Ishikawa (cell line): ENCODE measurements at regions not wholly inside any gene's neighbourhood (a gene's known extent, or its start where the extent isn't known, plus 50 kb on each side); places are given as distances from the start of the nearest gene placed in this dataset.

Experiments used
- CEBPB ChIP-seq: IDR thresholded peaks from 2 replicates; pipeline ENCODE4 v1.6.1; 2012
- CREB1 ChIP-seq: IDR thresholded peaks from 2 replicates; pipeline ENCODE4 v1.6.1; 2012; ENCODE audit warnings: low read depth
- EGR1 ChIP-seq: IDR thresholded peaks from 2 replicates; pipeline ENCODE4 v1.6.1; 2012
- EP300 ChIP-seq: IDR thresholded peaks from 2 replicates; pipeline ENCODE4 v1.6.1; 2012; ENCODE audit warnings: borderline replicate concordance
- FOXM1 ChIP-seq: IDR thresholded peaks from 2 replicates; pipeline ENCODE4 v1.6.1; 2012; ENCODE audit warnings: low read depth, borderline replicate concordance
- NFIC ChIP-seq: IDR thresholded peaks from 2 replicates; pipeline ENCODE4 v1.6.1; 2012
- RAD21 ChIP-seq: IDR thresholded peaks from 2 replicates; pipeline ENCODE4 v1.6.1; 2012; ENCODE audit warnings: low read depth
- TAF1 ChIP-seq: IDR thresholded peaks from 2 replicates; pipeline ENCODE4 v1.6.1; 2012; ENCODE audit warnings: low read depth, mild to moderate bottlenecking
- TCF12 ChIP-seq: IDR thresholded peaks from 2 replicates; pipeline ENCODE4 v1.6.1; 2012; ENCODE audit warnings: low read depth
- TEAD4 ChIP-seq: IDR thresholded peaks from 2 replicates; pipeline ENCODE4 v1.6.1; 2012
- USF1 ChIP-seq: IDR thresholded peaks from 2 replicates; pipeline ENCODE4 v1.6.1; 2012
- YY1 ChIP-seq: IDR thresholded peaks from 2 replicates; pipeline ENCODE4 v1.6.1; 2012; ENCODE audit warnings: low read depth
- ZBTB7A ChIP-seq: IDR thresholded peaks from 2 replicates; pipeline ENCODE4 v1.6.1; 2012; ENCODE audit warnings: low read depth
- TF ChIP-seq, protein P1 (sequence below): IDR thresholded peaks from 2 replicates; pipeline ENCODE4 v1.6.1; 2012; ENCODE audit warnings: low read depth, mild to moderate bottlenecking
- TF ChIP-seq, protein P2 (sequence below): IDR thresholded peaks from 2 replicates; pipeline ENCODE4 v1.6.1; 2012

DNA sequence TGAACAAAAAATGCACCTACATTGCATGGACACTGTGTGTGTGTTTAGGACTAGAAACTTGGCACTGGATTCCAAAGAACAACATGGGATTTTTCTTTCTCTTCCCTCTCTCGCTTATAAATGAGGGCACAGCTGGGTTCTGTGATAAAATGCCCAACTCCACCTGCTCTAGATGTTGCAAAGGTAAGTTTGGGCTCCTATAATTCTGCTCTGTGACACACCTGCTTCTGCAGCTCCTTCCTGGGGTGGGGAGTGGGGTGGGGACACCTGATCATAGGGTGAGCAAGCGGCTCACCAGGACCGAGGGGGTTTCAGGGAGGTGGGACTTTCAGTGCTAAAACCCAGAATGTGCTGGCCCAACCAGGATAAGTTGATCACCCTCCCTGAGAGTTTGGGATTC is 104.3 kb downstream of the AXIN2 start:
- TF ChIP-seq TEAD4: no peak
- TF ChIP-seq FOXM1: no peak
- no peak for TF ChIP-seq CREB1
- no peak for TF ChIP-seq TAF1
- no peak for TF ChIP-seq TCF12
- no peak for TF ChIP-seq RAD21
- TF ChIP-seq CEBPB: no peak
- no peak for TF ChIP-seq USF1
- TF ChIP-seq YY1: no peak
- TF ChIP-seq EGR1: no peak
- no peak for TF ChIP-seq NFIC
- TF ChIP-seq, protein P1, sequence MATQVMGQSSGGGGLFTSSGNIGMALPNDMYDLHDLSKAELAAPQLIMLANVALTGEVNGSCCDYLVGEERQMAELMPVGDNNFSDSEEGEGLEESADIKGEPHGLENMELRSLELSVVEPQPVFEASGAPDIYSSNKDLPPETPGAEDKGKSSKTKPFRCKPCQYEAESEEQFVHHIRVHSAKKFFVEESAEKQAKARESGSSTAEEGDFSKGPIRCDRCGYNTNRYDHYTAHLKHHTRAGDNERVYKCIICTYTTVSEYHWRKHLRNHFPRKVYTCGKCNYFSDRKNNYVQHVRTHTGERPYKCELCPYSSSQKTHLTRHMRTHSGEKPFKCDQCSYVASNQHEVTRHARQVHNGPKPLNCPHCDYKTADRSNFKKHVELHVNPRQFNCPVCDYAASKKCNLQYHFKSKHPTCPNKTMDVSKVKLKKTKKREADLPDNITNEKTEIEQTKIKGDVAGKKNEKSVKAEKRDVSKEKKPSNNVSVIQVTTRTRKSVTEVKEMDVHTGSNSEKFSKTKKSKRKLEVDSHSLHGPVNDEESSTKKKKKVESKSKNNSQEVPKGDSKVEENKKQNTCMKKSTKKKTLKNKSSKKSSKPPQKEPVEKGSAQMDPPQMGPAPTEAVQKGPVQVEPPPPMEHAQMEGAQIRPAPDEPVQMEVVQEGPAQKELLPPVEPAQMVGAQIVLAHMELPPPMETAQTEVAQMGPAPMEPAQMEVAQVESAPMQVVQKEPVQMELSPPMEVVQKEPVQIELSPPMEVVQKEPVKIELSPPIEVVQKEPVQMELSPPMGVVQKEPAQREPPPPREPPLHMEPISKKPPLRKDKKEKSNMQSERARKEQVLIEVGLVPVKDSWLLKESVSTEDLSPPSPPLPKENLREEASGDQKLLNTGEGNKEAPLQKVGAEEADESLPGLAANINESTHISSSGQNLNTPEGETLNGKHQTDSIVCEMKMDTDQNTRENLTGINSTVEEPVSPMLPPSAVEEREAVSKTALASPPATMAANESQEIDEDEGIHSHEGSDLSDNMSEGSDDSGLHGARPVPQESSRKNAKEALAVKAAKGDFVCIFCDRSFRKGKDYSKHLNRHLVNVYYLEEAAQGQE: no peak

- TF ChIP-seq EGR1 (no peak), TAF1 (no peak), CREB1 (no peak), YY1 (no peak), TEAD4 (no peak), USF1 (no peak), TCF12 (no peak), RAD21 (no peak), ZBTB7A (no peak), EP300 (no peak), FOXM1 (no peak), CEBPB (no peak), NFIC (no peak)
- TF ChIP-seq, protein P1: no peak
- TF ChIP-seq, protein P2, sequence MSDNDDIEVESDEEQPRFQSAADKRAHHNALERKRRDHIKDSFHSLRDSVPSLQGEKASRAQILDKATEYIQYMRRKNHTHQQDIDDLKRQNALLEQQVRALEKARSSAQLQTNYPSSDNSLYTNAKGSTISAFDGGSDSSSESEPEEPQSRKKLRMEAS: no peak
Observed at GRCh38 chr17:65456368-65457151, 104.9 kb downstream of the AXIN2 start.

DNA sequence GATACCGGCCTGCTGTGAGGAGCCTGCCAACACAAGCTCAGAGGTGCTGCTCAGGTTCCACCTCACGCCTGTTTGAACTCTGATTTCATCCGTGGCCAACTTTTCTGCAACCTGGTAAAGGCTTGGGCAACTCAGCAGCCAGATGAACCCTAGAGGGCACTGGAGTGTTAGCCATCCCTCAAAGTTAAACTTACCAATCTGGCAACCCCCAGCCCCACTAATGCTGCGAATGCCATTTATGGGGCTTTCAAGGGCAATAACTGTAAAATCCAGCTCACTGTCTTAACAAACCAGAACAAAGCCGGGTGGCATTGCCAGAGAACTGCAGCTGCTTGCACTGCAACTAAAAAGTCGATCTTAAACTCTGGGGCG is 105.5 kb downstream of the AXIN2 start:
- peak; percentile 66 for TF ChIP-seq RAD21
- TF ChIP-seq TCF12: no peak

GRCh38 chr17:65455154-65455971 is 106.1 kb downstream of the AXIN2 start:
- TF ChIP-seq EP300 (no peak), USF1 (no peak), FOXM1 (no peak)

- TF ChIP-seq CEBPB (peak; percentile 86), CREB1 (no peak), TEAD4 (peak; percentile 81), YY1 (no peak)
Observed at GRCh38 chr17:65453204-65453931, 108.1 kb downstream of the AXIN2 start.

DNA sequence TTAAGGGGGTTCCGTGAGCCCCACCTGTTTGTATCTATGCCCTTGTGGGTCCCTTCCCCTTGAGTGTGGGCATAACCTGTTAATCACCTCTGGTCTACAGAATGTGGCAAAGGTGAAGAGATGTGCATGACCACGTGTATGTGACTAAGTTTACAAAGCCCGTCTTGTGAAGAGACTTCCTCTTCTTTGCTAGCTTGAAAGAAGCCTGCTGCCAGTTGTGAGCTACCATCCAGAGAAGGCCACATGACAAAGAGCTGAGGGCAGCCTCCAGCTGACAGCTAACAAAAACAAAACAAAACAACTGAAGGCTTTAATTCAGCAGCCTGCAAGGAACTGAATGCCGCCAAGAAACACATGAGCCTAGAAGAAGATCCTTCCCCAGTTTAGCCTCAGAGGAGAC is 112.0 kb downstream of the AXIN2 start:
- TF ChIP-seq USF1 (no peak), FOXM1 (no peak), TCF12 (no peak), CREB1 (no peak), TEAD4 (no peak), NFIC (no peak), RAD21 (no peak), CEBPB (no peak), ZBTB7A (no peak), EP300 (no peak), YY1 (no peak), EGR1 (no peak), TAF1 (no peak)
- TF ChIP-seq, protein P1: no peak
- TF ChIP-seq, protein P2: no peak
